Transverse colon (tissue), 4 donors: ENCODE measurements at regions not wholly inside any gene's neighbourhood (a gene's known extent, or its start where the extent isn't known, plus 50 kb on each side); places are given as distances from the start of the nearest gene placed in this dataset.

Experiments
- DNase-seq: peaks from one replicate; pipeline ENCODE4 v3.0.0-alpha.2; 2019
- H3K27ac ChIP-seq, 4 donors: fragments of 200-600 bp; sonication (generic); 2 replicates each; pipeline ENCODE4 v1.5.1; 2016 to 2018; ENCODE audit warnings: inconsistent platforms in 4 of 4
- H3K27me3 ChIP-seq: fragments of 200-600 bp; sonication (generic); 2 replicates; pipeline ENCODE4 v1.5.1; 2017; ENCODE audit warnings: inconsistent platforms
- H3K36me3 ChIP-seq, 4 donors: fragments of 200-600 bp; sonication (generic); 2 replicates each; pipeline ENCODE4 v1.5.1; 2017 to 2019; ENCODE audit warnings: inconsistent platforms in 4 of 4
- H3K4me1 ChIP-seq, 4 donors: fragments of 200-600 bp; sonication (generic); 2 replicates each; pipeline ENCODE4 v1.5.1; 2017 to 2020; ENCODE audit warnings: inconsistent platforms in 4 of 4
- H3K4me3 ChIP-seq, 4 donors: fragments of 200-600 bp; sonication (generic); 1 replicate in 1 of 4; 2 replicates in 3 of 4; pipeline versions ENCODE4 v1.5.1 to v1.6.1; 2017 to 2019; ENCODE audit warnings: inconsistent platforms in 4 of 4
- H3K9me3 ChIP-seq, 2 donors: fragments of 200-600 bp; sonication (generic); 2 replicates each; pipeline ENCODE4 v1.5.1; 2017 to 2019; ENCODE audit warnings: inconsistent platforms in 2 of 2
- EP300 ChIP-seq: sonication (generic); formaldehyde crosslinking; IDR thresholded peaks from one replicate; pipeline ENCODE4 v1.6.1; 2017; ENCODE audit warnings: antibody characterized with exemption, low read depth
- POLR2A ChIP-seq: fragments of 450-650 bp; IDR thresholded peaks from one replicate; pipeline ENCODE4 v1.6.1; 2016; ENCODE audit warnings: antibody characterized with exemption, mild to moderate bottlenecking, moderate library complexity
- POLR2AphosphoS5 ChIP-seq, 3 donors: sonication (generic); formaldehyde crosslinking; IDR thresholded peaks; one replicate each; pipeline ENCODE4 v1.6.1; 2016; ENCODE audit warnings: antibody characterized with exemption in 3 of 3
- WGBS, 2 donors: methylation state at CpG; one replicate each; pipeline ENCODE4 v1.1.5; 2018; ENCODE audit warnings: low coverage in 1 of 2; 5-methylcytosine and 5-hydroxymethylcytosine counted together
- in situ Hi-C, 4 donors: fragments of 200-750 bp; cut with MboI; loops; one replicate each; pipeline versions ENCODE4 v1.15.0 to v1.15.1; 2017; ENCODE audit warnings: low sequenced_read_pairs in 3 of 4, low pct_ligation_motif_present in 1 of 4, low pct_unique_long_range_greater_than_20kb in 1 of 4
- intact Hi-C: fragments of 100-400 bp; cut with DNase I; formaldehyde crosslinking; loops from one replicate; pipeline ENCODE4 v1.15.1; 2023; ENCODE audit warnings: low total_unique reads
- TF ChIP-seq, protein P1 (sequence below), 5 experiments: fragments of 200-600 bp in 3 of 5; fragments of 450-650 bp in 2 of 5; sonication (generic) in 3 of 5; IDR thresholded peaks; 1 replicate in 2 of 5; 2 replicates in 3 of 5; pipeline ENCODE4 v1.5.1; 2016 to 2017; ENCODE audit warnings: antibody characterized with exemption in 5 of 5, inconsistent platforms in 3 of 5, mild to moderate bottlenecking in 2 of 5, moderate library complexity in 1 of 5

DNA sequence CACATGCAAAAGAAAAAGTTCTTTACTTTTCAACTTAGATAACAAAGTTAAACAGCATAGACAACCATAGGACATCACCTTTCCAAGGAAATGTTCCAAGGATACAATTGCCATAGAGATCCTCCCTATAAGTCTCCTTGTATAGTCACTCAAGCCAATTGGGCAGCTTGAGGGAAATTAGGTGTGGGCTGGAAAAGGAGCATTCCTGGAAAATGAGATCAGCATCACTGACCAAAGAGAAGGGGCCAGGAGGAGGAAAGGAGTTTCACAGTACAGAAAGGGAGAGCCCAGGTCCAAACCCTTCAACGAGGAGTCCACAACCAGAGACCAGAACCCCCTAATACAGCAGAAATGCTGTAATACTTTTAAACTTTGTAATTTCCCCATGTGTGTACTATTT lies 91.5 kb upstream of the PPARGC1A start:
- no peak for TF ChIP-seq POLR2A
- TF ChIP-seq, protein P1, sequence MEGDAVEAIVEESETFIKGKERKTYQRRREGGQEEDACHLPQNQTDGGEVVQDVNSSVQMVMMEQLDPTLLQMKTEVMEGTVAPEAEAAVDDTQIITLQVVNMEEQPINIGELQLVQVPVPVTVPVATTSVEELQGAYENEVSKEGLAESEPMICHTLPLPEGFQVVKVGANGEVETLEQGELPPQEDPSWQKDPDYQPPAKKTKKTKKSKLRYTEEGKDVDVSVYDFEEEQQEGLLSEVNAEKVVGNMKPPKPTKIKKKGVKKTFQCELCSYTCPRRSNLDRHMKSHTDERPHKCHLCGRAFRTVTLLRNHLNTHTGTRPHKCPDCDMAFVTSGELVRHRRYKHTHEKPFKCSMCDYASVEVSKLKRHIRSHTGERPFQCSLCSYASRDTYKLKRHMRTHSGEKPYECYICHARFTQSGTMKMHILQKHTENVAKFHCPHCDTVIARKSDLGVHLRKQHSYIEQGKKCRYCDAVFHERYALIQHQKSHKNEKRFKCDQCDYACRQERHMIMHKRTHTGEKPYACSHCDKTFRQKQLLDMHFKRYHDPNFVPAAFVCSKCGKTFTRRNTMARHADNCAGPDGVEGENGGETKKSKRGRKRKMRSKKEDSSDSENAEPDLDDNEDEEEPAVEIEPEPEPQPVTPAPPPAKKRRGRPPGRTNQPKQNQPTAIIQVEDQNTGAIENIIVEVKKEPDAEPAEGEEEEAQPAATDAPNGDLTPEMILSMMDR (IDR thresholded peaks at IDR 0.05) = no peak
- no peak for TF ChIP-seq EP300
- TF ChIP-seq POLR2AphosphoS5 (IDR thresholded peaks at IDR 0.05) = no peak
- in situ Hi-C loops (no loop called here), intact Hi-C loops (no loop called here)
- H3K27ac ChIP-seq = no peak overlapping the region
- peaks cover 0 to 4% (median 0%) of the 10 kb centered on the region in 4 donors for H3K4me1 ChIP-seq
- no peaks in the 10 kb centered on the region for H3K27me3 ChIP-seq
- no peak overlapping the region for H3K4me3 ChIP-seq
- WGBS, 2 donors = 86 to 100% methylated on average over 1 of the region's 1 CpG
- H3K9me3 ChIP-seq = no peaks in the 10 kb centered on the region
- DNase-seq = no peak
- no peaks in the 10 kb centered on the region for H3K36me3 ChIP-seq

DNA sequence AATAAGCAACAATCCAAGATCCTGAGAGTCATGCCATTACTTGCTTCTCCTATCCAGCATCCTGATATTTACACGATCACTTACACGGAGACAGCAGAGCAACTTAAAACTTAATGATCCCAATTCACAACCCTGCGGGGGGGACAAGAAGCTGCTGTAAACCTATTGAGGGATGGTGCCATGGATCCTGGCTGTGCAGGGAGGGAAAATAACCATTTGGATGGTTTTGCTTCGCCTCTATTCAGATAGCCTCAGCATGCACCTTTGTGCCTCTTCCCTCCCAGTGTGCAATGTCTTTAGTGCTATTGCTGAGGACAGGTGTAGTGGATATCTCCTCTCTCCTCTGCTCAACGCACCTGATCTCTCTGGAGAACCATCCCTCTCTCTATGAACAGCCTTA lies 89.7 kb upstream of the PPARGC1A start:
- in situ Hi-C loops (no loop called here), intact Hi-C loops (no loop called here)
- Histone ChIP-seq H3K4me1 (peaks cover 0 to 5% (median 0%) of the 10 kb centered on the region in 4 donors), H3K27ac (no peak overlapping the region), H3K36me3 (no peaks in the 10 kb centered on the region), H3K4me3 (no peak overlapping the region), H3K27me3 (no peaks in the 10 kb centered on the region), H3K9me3 (no peaks in the 10 kb centered on the region)
- WGBS, 2 donors = 85 to 100% methylated on average over 2 to 5 of the region's 5 CpGs
- no peak for TF ChIP-seq POLR2AphosphoS5 (IDR thresholded peaks at IDR 0.05)
- no peak for TF ChIP-seq EP300
- no peak for TF ChIP-seq POLR2A
- TF ChIP-seq, protein P1 (IDR thresholded peaks at IDR 0.05) = no peak
- no peak for DNase-seq

DNA sequence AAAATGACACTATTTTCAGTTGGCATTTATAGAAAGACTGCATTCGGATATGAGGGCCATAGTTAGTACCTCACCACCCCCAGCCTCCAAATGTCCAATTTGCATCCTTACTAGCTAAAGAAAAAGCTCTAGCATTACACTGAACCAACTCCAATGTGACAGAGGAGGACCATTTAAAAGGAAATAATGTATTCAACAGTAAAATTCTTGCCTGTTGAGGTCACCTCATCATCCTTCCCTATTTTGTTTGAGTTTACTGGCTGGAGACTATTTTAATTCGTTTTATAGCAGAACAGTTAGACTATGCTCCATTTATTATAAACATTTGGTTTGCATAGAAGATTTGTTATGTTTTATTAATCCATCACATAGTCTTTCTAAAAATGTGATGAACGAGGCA lies 88.2 kb upstream of the PPARGC1A start:
- 47 to 63% methylated on average over 2 to 3 of the region's 3 CpGs for WGBS, 2 donors

DNA sequence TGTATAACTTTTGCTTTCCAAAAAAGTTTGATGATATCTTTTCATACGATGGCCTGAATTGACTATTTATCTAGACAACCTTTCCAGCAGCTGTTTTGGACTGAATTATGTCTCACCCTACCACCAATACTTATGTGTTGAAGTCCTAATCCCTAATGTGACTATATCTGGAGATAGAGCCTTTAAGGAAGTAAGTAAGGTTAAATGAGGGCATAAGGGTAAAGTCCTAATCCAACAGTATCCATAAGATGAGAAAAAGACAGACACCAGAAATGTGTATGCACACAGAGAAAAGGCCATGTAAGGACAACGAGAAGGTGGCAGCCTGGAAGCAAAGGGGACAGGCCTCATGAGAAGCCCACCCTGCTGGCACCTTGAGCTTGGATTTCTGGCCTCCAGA lies 86.6 kb upstream of the PPARGC1A start:
- TF ChIP-seq, protein P1 (IDR thresholded peaks at IDR 0.05) = no peak
- no peak for TF ChIP-seq POLR2A
- no peak for TF ChIP-seq EP300
- no peak for TF ChIP-seq POLR2AphosphoS5 (IDR thresholded peaks at IDR 0.05)
- WGBS, 2 donors = 48 to 52% methylated on average over 2 of the region's 2 CpGs
- H3K27me3 ChIP-seq = no peaks in the 10 kb centered on the region
- no peak for DNase-seq
- intact Hi-C loops (no loop called here), in situ Hi-C loops (no loop called here)
- H3K36me3 ChIP-seq = no peaks in the 10 kb centered on the region
- H3K27ac ChIP-seq = no peak overlapping the region
- H3K4me3 ChIP-seq = no peak overlapping the region
- H3K4me1 ChIP-seq = peaks cover 0 to 13% (median 2%) of the 10 kb centered on the region in 4 donors
- H3K9me3 ChIP-seq = no peaks in the 10 kb centered on the region

More for the DNA sequence above, 88.2 kb upstream of the PPARGC1A start:
- H3K4me3 ChIP-seq = no peak overlapping the region
- no peaks in the 10 kb centered on the region for H3K27me3 ChIP-seq
- peaks cover 0 to 11% (median 2%) of the 10 kb centered on the region in 4 donors for H3K4me1 ChIP-seq
- H3K36me3 ChIP-seq = no peaks in the 10 kb centered on the region
- no peaks in the 10 kb centered on the region for H3K9me3 ChIP-seq
- no peak for DNase-seq
- TF ChIP-seq POLR2A (no peak), POLR2AphosphoS5 (IDR thresholded peaks at IDR 0.05) (no peak), EP300 (no peak)
- TF ChIP-seq, protein P1 (IDR thresholded peaks at IDR 0.05) = no peak
- no peak overlapping the region for H3K27ac ChIP-seq
- in situ Hi-C loops = no loop called here
- intact Hi-C loops = no loop called here
